ENCODE measurements at regions not wholly inside any gene's neighbourhood (a gene's known extent, or its start where the extent isn't known, plus 50 kb on each side); places are given as distances from the start of the nearest gene placed in this dataset.

- DNase-seq (peak in 2 of 5 donors; percentile 3 to 16), FAIRE-seq (no peak)
- H3K36me3 ChIP-seq (ENCODE audit: control insufficient read depth in 2 of 3, insufficient read depth in 3 of 3, low read length in 3 of 3): no peaks in the 10 kb centered on the region
- no peak overlapping the region for H3K4me3 ChIP-seq (ENCODE audit: low read length in 3 of 3)
- intact Hi-C loops (cut with DNase I): no loop called here
- no peak for TF ChIP-seq CTCF (IDR thresholded peaks at IDR 0.05; ENCODE audit: borderline replicate concordance, extremely low read depth, insufficient read depth)
- no peak overlapping the region for H3K9ac ChIP-seq (ENCODE audit: low read length in 3 of 3)
- no peaks in the 10 kb centered on the region for H3K4me1 ChIP-seq (ENCODE audit: control insufficient read depth in 2 of 3, insufficient read depth in 2 of 3, low read depth in 1 of 3, low read length in 3 of 3)
- peaks cover 0 to 4% (median 0%) of the 10 kb centered on the region in 3 donors for H3K9me3 ChIP-seq (ENCODE audit: control insufficient read depth in 2 of 3, insufficient read depth in 1 of 3, low read length in 3 of 3)
- no peak overlapping the region for H3K27ac ChIP-seq (ENCODE audit: low read depth in 2 of 2, low read length in 2 of 2)
- H3K27me3 ChIP-seq (ENCODE audit: control insufficient read depth, insufficient read depth, low read length): no peaks in the 10 kb centered on the region
Observed at GRCh38 chr2:33746208-33746800, 147.2 kb upstream of the FAM98A start.

GRCh38 chr2:33735096-33735495, 136.0 kb upstream of the FAM98A start:
- H3K9me3 ChIP-seq (ENCODE audit: control insufficient read depth in 2 of 3, insufficient read depth in 1 of 3, low read length in 3 of 3): no peaks in the 10 kb centered on the region
- no peak overlapping the region for H3K4me3 ChIP-seq (ENCODE audit: low read length in 3 of 3)
- FAIRE-seq (no peak), DNase-seq (peak in 1 of 5 donors; percentile 2)
- no peak overlapping the region for H3K27ac ChIP-seq (ENCODE audit: low read depth in 2 of 2, low read length in 2 of 2)
- no peak overlapping the region for H3K9ac ChIP-seq (ENCODE audit: low read length in 3 of 3)
- H3K4me1 ChIP-seq (ENCODE audit: control insufficient read depth in 2 of 3, insufficient read depth in 2 of 3, low read depth in 1 of 3, low read length in 3 of 3): no peaks in the 10 kb centered on the region
- no peaks in the 10 kb centered on the region for H3K36me3 ChIP-seq (ENCODE audit: control insufficient read depth in 2 of 3, insufficient read depth in 3 of 3, low read length in 3 of 3)
- no peaks in the 10 kb centered on the region for H3K27me3 ChIP-seq (ENCODE audit: control insufficient read depth, insufficient read depth, low read length)
- intact Hi-C loops (cut with DNase I): no loop called here
- TF ChIP-seq CTCF (IDR thresholded peaks at IDR 0.05; ENCODE audit: borderline replicate concordance, extremely low read depth, insufficient read depth): no peak

- Histone ChIP-seq H3K36me3 (ENCODE audit: control insufficient read depth in 2 of 3, insufficient read depth in 3 of 3, low read length in 3 of 3) (no peaks in the 10 kb centered on the region), H3K4me3 (ENCODE audit: low read length in 3 of 3) (no peak overlapping the region), H3K9ac (ENCODE audit: low read length in 3 of 3) (no peak overlapping the region), H3K4me1 (ENCODE audit: control insufficient read depth in 2 of 3, insufficient read depth in 2 of 3, low read depth in 1 of 3, low read length in 3 of 3) (no peaks in the 10 kb centered on the region), H3K27me3 (ENCODE audit: control insufficient read depth, insufficient read depth, low read length) (no peaks in the 10 kb centered on the region), H3K9me3 (ENCODE audit: control insufficient read depth in 2 of 3, insufficient read depth in 1 of 3, low read length in 3 of 3) (no peaks in the 10 kb centered on the region), H3K27ac (ENCODE audit: low read depth in 2 of 2, low read length in 2 of 2) (no peak overlapping the region)
- intact Hi-C loops (cut with DNase I): no loop called here
- DNase-seq: no peak
- FAIRE-seq: no peak
- no peak for TF ChIP-seq CTCF (IDR thresholded peaks at IDR 0.05; ENCODE audit: borderline replicate concordance, extremely low read depth, insufficient read depth)
Observed at GRCh38 chr2:33730804-33731203, 131.7 kb upstream of the FAM98A start.

- no peak overlapping the region for H3K27ac ChIP-seq (ENCODE audit: low read depth in 2 of 2, low read length in 2 of 2)
- H3K9ac ChIP-seq (ENCODE audit: low read length in 3 of 3): no peak overlapping the region
- H3K4me3 ChIP-seq (ENCODE audit: low read length in 3 of 3): no peak overlapping the region
- H3K9me3 ChIP-seq (ENCODE audit: control insufficient read depth in 2 of 3, insufficient read depth in 1 of 3, low read length in 3 of 3): no peaks in the 10 kb centered on the region
- DNase-seq (no peak), FAIRE-seq (no peak)
- no peak for TF ChIP-seq CTCF (IDR thresholded peaks at IDR 0.05; ENCODE audit: borderline replicate concordance, extremely low read depth, insufficient read depth)
- H3K36me3 ChIP-seq (ENCODE audit: control insufficient read depth in 2 of 3, insufficient read depth in 3 of 3, low read length in 3 of 3): no peaks in the 10 kb centered on the region
- no peaks in the 10 kb centered on the region for H3K27me3 ChIP-seq (ENCODE audit: control insufficient read depth, insufficient read depth, low read length)
- H3K4me1 ChIP-seq (ENCODE audit: control insufficient read depth in 2 of 3, insufficient read depth in 2 of 3, low read depth in 1 of 3, low read length in 3 of 3): no peaks in the 10 kb centered on the region
- intact Hi-C loops (cut with DNase I): no loop called here
Observed at GRCh38 chr2:33730193-33730592, 131.1 kb upstream of the FAM98A start.

All from kidney (tissue), 13 donors.